Muscle of back (tissue), 3 donors: ENCODE measurements at regions not wholly inside any gene's neighbourhood (a gene's known extent, or its start where the extent isn't known, plus 50 kb on each side); places are given as distances from the start of the nearest gene placed in this dataset.
A peak's percentile ranks its signal among the peaks of the same experiment; 100 is the strongest.
"Not testable (repeated sequence)": the region's sequence is repeated elsewhere in the genome, so short reads cannot be mapped to it uniquely, and the experiment has no call there.

ENCODE experiments used
- DNase-seq, 3 donors: peaks; one replicate each; pipeline versions ENCODE4 v3.0.0 to v3.0.0-alpha.2; 2013

- DNase-seq = no peak
Observed at GRCh38 chr13:40039061-40039460, 383.6 kb downstream of the COG6 start.

DNA sequence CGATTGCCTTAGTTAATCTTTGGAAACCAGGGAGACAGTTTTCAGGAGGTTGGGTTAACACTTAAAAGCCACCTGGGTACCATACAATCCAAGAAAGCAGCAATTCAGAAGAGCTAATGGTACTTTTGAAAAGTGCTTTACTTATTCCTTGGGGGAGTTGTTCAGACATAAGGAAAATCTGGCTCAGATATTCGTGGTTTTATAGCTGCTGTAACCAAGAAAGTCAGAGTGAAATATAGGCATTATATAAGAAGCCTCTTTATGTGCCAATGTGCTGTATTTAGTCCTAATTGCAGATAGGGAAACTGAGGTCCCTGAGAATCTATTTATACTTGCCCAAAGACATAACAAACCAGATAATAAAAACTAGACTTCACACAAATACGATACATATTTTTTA is 387.5 kb downstream of the COG6 start:
- peak in 1 of 3 donors; percentile 59 for DNase-seq

- no peak for DNase-seq
Observed at GRCh38 chr13:40043764-40044163, 388.3 kb downstream of the COG6 start.

GRCh38 chr13:40047322-40047771 is 391.9 kb downstream of the COG6 start:
- DNase-seq = no peak

- no peak for DNase-seq
Observed at GRCh38 chr13:40048551-40048950, 393.1 kb downstream of the COG6 start.

DNA sequence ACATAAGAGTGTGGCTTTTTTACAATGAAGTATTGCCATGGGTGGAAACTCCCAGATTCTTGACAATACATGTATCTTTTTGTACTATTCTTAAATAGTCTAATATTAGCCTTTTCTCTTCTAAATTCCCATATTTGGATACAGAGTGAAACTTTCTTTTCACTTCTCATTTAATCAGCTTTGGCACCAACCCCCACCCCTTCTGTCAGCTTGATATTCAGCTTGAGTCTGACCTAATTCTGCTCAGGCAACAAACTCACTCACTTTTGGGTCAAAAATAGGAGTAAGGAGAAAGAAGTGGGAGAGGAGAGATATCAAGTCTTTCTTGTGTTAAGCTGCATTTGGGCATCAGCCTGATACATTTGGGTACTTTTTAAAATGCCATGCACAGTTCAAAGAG is 397.5 kb downstream of the COG6 start:
- DNase-seq = no peak

DNA sequence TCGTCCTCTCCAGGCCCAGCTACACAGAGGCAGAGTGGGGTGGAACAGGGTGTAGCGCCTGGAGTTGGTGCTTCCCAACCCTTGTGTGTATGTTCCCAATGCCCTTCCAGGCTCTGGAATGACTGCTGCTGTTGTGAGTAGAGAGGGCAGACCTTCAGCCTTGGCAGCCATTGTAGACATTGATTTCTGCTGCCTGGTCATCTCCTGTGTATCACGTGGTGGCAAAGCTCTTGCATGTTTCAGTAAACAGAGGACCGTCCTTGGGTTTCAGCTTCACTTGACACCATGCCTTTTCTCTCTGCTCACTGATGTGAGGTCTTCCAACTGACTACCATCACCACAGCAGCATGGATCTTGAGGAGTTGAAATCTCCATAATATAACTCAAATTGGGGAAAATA is 397.9 kb downstream of the COG6 start:
- no peak for DNase-seq

GRCh38 chr13:40054422-40054821 is 399.0 kb downstream of the COG6 start:
- DNase-seq = not testable (repeated sequence)

GRCh38 chr13:40056898-40057619 is 401.6 kb downstream of the COG6 start:
- no peak for DNase-seq

DNA sequence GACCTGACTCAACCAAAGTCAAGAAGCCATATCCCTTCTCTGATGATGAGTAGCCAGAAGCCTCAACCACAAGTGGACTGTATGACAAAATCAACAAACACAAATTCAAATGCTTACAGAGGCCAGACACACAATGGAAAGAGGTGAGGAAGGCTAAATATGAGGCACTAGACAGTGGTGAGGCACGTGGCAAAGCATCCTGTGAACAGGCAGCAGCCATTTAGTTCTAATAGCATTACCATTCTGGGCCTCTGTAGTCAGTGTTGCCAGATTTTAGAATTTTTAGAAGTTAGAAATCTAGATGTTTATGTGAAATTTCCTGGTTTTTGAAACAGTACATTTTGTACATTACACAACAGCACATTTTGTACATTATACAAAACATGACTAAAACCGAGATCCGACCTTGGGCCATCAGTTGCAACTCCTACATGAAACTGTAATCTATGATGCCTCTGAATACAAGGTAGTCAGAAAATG is 403.3 kb downstream of the COG6 start:
- no peak for DNase-seq

DNA sequence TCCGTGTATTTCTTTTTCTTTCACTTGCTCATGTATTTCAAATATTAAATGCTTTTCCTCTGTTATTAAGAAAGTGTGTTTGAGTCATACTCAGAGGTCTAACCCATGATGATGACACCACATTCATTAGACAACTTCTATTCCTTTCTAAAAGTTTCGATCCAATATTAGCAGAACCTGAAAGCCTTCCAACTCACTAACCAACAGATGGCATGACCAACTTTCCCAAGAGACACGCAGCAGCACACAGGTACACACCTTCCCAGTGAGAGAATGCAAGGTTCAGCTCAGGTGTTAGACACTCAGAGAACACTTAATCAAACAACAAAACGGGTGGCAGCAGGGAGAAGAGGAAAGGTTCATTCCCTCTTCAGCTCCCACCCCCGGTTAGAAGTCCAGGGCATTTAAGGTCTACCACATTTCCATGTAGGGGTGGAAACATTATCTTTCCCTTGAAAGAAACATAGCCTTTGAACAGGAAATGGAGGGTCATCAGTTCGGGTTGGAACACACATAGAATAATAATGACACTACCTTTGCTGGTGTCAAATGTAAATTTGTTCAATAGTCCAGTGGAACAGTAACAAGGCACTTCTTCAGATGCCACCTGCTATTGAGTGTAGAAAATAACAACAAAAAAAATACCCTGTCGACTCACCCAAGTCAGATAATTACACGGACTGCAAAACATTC is 404.2 kb downstream of the COG6 start:
- no peak for DNase-seq

GRCh38 chr13:40060296-40061007 is 405.0 kb downstream of the COG6 start:
- peak in 1 of 3 donors; percentile 55 for DNase-seq

DNA sequence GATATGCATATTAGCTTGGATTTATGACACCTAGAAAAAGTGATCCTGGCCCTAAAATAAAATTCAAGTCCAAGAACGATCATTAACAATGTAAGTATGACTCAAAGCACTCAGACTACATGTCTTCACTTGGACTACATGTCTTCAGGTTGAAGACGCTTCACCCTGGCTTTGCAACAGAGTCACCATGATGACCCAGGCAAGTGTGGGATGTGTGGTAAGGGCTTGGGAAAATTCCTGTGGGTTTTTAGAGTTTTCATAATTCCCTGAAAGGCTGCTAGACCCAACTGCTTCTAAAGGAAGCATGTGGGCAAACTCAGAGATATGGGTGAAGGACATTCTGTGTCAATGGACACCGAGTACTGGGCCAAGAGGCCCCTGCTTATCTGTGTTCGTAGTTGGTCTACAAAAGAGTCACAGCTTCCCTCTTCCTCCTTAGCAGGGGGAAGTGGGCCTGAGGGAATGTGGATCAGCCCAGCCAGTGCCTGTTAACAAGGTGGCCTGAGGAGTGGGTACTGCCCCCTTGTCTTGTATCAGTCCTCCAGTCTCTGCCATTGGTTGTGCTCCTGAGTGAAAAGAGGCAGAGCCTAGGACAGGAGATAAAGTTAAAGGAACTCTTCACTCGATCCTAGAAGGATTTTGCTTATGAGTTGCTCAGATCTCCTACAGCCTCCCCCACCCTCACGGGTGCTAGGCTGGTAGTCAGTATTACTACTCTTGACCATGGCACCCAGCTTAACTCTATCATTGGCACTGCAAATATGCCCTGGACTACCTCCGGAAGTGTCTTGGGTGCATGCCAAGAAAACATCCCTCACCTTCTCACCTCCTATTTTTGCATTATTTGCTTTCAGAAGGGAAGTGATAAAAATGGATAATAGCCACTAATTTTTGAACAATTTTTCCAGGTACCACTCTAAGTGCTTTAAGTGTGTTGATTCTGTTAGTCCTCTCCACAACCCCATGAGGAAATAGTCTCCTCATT is 406.3 kb downstream of the COG6 start:
- no peak for DNase-seq

DNA sequence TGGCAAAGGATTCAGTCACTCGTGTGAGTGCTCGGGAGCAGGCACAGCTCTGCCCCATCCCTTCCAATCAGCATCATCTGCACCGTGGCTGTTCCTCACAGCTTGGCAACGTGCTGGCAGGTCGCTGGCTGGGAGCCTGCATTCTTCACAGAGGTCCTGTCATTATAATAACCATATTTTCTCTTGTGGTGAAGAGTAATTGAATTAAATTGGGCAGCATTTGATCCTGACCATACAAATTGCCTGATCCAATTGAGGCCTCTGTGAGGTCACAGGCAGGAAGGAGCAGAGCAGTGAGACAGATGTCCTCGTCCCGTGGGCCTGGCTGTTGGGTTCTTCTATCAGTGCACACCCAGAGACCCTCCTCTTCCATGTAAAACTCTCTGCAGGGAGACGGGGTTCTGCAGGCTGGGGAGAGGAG is 407.8 kb downstream of the COG6 start:
- peak in 1 of 3 donors; percentile 52 for DNase-seq

DNA sequence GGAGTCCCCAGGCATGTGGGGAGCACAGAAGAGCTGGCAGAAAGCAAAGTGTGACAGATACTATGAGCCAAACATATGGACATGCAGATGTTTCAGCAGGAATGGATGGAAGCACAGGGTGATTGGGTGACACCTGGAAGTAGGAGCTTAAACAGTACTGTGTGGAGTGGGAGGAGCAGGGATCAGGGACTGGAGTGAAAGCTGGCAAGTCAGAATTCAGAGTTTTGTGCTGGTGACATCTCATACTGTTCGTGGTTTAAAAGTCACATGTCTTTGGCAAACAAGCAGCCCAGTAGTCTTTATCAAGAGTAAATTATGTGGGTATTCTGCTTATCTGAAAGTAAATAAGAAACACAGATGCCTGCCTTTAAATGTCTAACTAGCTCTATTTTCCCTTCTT is 408.2 kb downstream of the COG6 start:
- no peak for DNase-seq

GRCh38 chr13:40064154-40065097 is 409.0 kb downstream of the COG6 start:
- DNase-seq = peak in 2 of 3 donors; percentile 37 to 88

DNA sequence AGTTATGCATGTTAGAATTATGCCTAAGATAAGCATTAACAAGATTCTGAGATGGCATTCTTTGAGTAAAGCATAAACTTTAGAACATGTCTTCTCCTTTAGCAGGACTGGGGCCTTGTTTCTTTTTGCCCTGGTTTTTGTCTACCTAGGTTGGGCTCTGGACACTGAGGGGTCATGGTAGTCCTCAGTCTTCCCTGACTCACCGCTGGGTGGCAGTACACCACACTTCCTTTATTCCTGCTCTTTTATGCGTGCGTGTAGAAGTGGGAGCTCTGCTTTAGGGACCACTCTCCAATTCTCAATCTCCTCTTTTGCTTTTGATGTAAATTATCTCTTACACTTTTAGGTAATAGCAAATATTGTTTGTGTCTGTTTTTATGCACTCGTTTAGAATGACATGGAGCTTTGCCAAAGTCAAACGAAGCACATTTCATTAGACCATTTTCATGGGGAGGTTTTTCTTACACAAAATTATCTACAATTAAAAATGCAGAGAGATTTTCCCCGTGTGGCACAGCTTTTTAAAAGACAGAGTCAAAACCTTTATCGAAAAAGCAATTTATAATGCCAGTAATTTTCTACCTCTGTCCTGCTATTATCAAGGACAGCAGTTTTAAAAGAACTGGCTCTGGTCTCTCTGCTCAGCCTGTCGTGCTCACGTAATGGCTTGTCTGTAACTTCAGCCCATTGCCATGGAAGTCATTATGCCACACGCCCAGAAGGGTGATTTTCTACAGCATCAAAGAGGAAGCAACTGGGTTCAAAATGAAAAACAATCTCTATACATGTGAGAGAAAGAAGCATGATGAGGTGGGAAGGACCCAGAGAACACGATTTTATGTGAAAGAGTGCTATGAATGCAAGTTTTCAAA is 413.9 kb downstream of the COG6 start:
- peak; percentile 53 to 83 (median 75) for DNase-seq

DNA sequence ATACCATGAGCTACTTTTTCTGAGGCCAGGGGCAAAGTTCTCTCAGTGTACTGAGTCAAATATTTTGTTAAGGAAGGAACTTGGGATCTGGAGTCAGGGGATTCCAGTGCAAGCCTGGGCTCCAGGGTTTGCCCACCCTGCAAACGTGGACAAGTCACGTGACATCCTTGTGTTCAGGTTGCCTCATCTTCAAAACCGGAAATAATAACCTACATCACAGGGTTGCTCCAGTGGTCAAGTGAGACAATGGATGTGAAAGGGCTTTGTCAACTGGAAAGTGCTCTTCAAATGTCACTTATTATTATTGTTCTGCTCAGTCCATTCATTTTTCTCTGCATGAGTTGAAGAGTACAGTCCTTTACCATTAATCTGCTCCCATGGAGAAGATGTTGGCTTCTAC is 414.9 kb downstream of the COG6 start:
- no peak for DNase-seq

DNA sequence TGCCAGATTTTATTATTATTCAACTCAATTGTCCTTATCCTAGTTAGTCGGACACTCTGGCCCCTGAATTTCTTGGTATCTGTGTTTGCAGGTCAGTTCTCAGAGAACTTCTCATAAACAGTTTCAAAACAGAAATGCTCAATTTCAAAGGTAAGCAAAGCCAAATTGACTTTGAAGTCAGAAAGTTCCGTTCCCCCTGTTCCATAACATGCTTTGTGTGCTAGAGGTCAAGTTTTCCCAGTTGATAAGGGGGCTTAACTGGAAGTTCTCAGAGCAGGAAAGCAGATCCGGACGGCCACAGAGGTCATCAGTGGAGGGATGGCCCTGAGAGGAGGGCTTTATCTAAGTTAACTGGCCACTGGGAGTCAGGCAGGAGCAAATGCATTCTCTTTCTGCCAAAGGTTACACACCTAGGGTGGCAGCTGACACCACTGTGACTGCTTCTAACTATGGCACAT is 417.2 kb downstream of the COG6 start:
- no peak for DNase-seq
